ENCODE measurements at regions not wholly inside any gene's neighbourhood (a gene's known extent, or its start where the extent isn't known, plus 50 kb on each side); places are given as distances from the start of the nearest gene placed in this dataset.
"Not testable (repeated sequence)": the region's sequence is repeated elsewhere in the genome, so short reads cannot be mapped to it uniquely, and the experiment has no call there.

- DNase-seq (ENCODE audit: low read depth): no peak
These were observed 473.7 kb upstream of the PODXL start for GRCh38 chr7:132030086-132030568.

GRCh38 chr7:132029369-132030085, 473.1 kb upstream of the PODXL start:
- DNase-seq (ENCODE audit: low read depth): no peak

GRCh38 chr7:132028144-132028920, 471.9 kb upstream of the PODXL start:
- no peak for DNase-seq (ENCODE audit: low read depth)

- DNase-seq (ENCODE audit: low read depth): no peak
These were observed 467.9 kb upstream of the PODXL start for GRCh38 chr7:132024290-132024689.

GRCh38 chr7:132023466-132023865, 467.0 kb upstream of the PODXL start:
- DNase-seq (ENCODE audit: low read depth): no peak

- no peak for DNase-seq (ENCODE audit: low read depth)
These were observed 465.8 kb upstream of the PODXL start for GRCh38 chr7:132022188-132022587.

GRCh38 chr7:132019703-132020102, 463.3 kb upstream of the PODXL start:
- DNase-seq (ENCODE audit: low read depth): no peak

GRCh38 chr7:132009778-132010177, 453.4 kb upstream of the PODXL start:
- DNase-seq (ENCODE audit: low read depth): no peak

GRCh38 chr7:132004529-132004928, 448.1 kb upstream of the PODXL start:
- DNase-seq (ENCODE audit: low read depth): no peak

- no peak for DNase-seq (ENCODE audit: low read depth)
These were observed 446.0 kb upstream of the PODXL start for GRCh38 chr7:132002343-132002968.

GRCh38 chr7:132001146-132001545, 444.7 kb upstream of the PODXL start:
- no peak for DNase-seq (ENCODE audit: low read depth)

- no peak for DNase-seq (ENCODE audit: low read depth)
These were observed 442.8 kb upstream of the PODXL start for GRCh38 chr7:131999193-131999592.

- no peak for DNase-seq (ENCODE audit: low read depth)
These were observed 438.9 kb upstream of the PODXL start for GRCh38 chr7:131995324-131995723.

- DNase-seq (ENCODE audit: low read depth): not testable (repeated sequence)
These were observed 424.6 kb upstream of the PODXL start for GRCh38 chr7:131981069-131981468.

GRCh38 chr7:131978118-131978517, 421.7 kb upstream of the PODXL start:
- DNase-seq (ENCODE audit: low read depth): not testable (repeated sequence)

- no peak for DNase-seq (ENCODE audit: low read depth)
These were observed 420.0 kb upstream of the PODXL start for GRCh38 chr7:131976411-131976810.

- DNase-seq (ENCODE audit: low read depth): no peak
These were observed 418.2 kb upstream of the PODXL start for GRCh38 chr7:131974671-131975070.

- DNase-seq (ENCODE audit: low read depth): no peak
These were observed 415.8 kb upstream of the PODXL start for GRCh38 chr7:131972251-131972650.

- no peak for DNase-seq (ENCODE audit: low read depth)
These were observed 414.2 kb upstream of the PODXL start for GRCh38 chr7:131970602-131971001.

GRCh38 chr7:131969560-131969959, 413.1 kb upstream of the PODXL start:
- DNase-seq (ENCODE audit: low read depth): no peak

- DNase-seq (ENCODE audit: low read depth): no peak
These were observed 410.8 kb upstream of the PODXL start for GRCh38 chr7:131967216-131967730.

- DNase-seq (ENCODE audit: low read depth): no peak
These were observed 407.8 kb upstream of the PODXL start for GRCh38 chr7:131964203-131964602.
